Mesothelial cell of epicardium (in vitro differentiated cells): ENCODE measurements at regions not wholly inside any gene's neighbourhood (a gene's known extent, or its start where the extent isn't known, plus 50 kb on each side); places are given as distances from the start of the nearest gene placed in this dataset.
"Not testable (repeated sequence)": the region's sequence is repeated elsewhere in the genome, so short reads cannot be mapped to it uniquely, and the experiment has no call there.

ENCODE experiments used
- DNase-seq, 2 experiments: peaks; one replicate each; pipeline ENCODE4 v3.0.0; 2021; ENCODE audit warnings: low spot score in 2 of 2; ENCODE audit not compliant: unreplicated experiment in 2 of 2
- H3K27ac Mint-ChIP-seq: 2 replicates; pipeline ENCODE4 v1.8.0; 2021; ENCODE audit warnings: mixed read lengths
- H3K27me3 Mint-ChIP-seq: 2 replicates; pipeline ENCODE4 v1.8.0; 2021; ENCODE audit warnings: low read depth, mixed read lengths
- H3K36me3 Mint-ChIP-seq: 2 replicates; pipeline ENCODE4 v1.8.0; 2021; ENCODE audit warnings: mixed read lengths
- H3K4me1 Mint-ChIP-seq: 2 replicates; pipeline ENCODE4 v1.8.0; 2021; ENCODE audit warnings: mixed read lengths
- H3K4me3 Mint-ChIP-seq: 2 replicates; pipeline ENCODE4 v1.8.0; 2021; ENCODE audit warnings: mild to moderate bottlenecking, moderate library complexity, mixed read lengths
- H3K9me3 Mint-ChIP-seq: 2 replicates; pipeline ENCODE4 v1.8.0; 2021; ENCODE audit warnings: mixed read lengths
- TF ChIP-seq, protein P1 (sequence below): fragments of 200-600 bp; sonication (generic); IDR thresholded peaks from one replicate; pipeline ENCODE4 v1.5.0; 2021; ENCODE audit warnings: antibody characterized with exemption; ENCODE audit not compliant: unreplicated experiment

- H3K4me1 Mint-ChIP-seq, H3K27me3 Mint-ChIP-seq, H3K9me3 Mint-ChIP-seq: not testable (repeated sequence)
Measured at GRCh38 chr17:64790690-64791089, 128.6 kb upstream of the SMURF2 start.

DNA sequence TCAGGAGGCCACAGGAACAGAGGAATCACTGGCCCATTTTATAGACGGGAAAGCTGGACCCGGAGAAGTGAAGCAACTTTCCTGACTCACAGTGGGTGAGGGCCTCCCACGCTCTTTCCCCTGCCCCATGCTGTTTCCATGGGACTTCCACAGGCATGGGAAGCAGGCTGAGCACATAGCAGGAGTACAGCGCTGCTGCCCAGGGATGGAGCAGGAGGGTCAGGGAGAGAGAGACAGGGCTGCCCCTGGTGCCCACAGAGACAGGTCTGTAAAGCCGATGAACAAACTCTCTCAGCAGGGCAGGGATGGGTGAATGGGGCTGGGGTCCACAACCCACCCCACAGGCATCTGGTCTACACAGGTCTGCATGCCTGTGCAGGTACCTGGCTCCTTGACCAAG is 128.1 kb upstream of the SMURF2 start:
- not testable (repeated sequence) for DNase-seq, H3K36me3 Mint-ChIP-seq, H3K27ac Mint-ChIP-seq, H3K4me1 Mint-ChIP-seq, H3K4me3 Mint-ChIP-seq, H3K27me3 Mint-ChIP-seq, H3K9me3 Mint-ChIP-seq

More at GRCh38 chr17:64790690-64791089, 128.6 kb upstream of the SMURF2 start:
- H3K36me3 Mint-ChIP-seq, DNase-seq, H3K4me3 Mint-ChIP-seq, H3K27ac Mint-ChIP-seq: not testable (repeated sequence)

DNA sequence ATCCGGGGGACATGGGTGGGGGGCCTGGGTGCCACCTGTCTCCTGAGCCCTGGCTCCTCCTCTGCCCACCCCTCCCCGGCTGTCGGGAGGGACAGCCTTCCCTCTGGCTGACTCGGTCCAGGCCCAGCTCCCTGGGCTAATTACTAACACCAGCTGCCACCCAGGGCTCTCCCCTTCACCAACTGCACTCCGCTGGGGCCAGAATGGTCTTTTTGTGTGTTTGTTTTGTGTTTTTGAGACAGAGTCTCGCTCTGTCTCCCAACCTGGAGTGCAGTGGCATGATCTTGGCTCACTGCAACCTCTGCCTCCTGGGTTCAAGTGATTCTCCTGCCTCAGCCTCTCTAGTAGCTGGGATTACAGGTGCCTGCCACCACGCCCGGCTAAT is 126.9 kb upstream of the SMURF2 start:
- H3K4me1 Mint-ChIP-seq, H3K27me3 Mint-ChIP-seq, H3K4me3 Mint-ChIP-seq, H3K9me3 Mint-ChIP-seq, H3K27ac Mint-ChIP-seq, DNase-seq: not testable (repeated sequence)
- peaks cover 12% of the 10 kb centered on the region for H3K36me3 Mint-ChIP-seq

- no peak overlapping the region for H3K27ac Mint-ChIP-seq
Measured at GRCh38 chr17:64788286-64789060, 126.4 kb upstream of the SMURF2 start.

GRCh38 chr17:64787921-64788271 is 125.8 kb upstream of the SMURF2 start:
- Mint-ChIP-seq H3K36me3 (peaks cover 12% of the 10 kb centered on the region), H3K27ac (no peak overlapping the region)

More at GRCh38 chr17:64788286-64789060, 126.4 kb upstream of the SMURF2 start:
- Mint-ChIP-seq H3K4me1 (no peaks in the 10 kb centered on the region), H3K4me3 (no peak overlapping the region), H3K9me3 (no peaks in the 10 kb centered on the region), H3K27me3 (no peaks in the 10 kb centered on the region), H3K36me3 (peaks cover 12% of the 10 kb centered on the region)
- TF ChIP-seq, protein P1, sequence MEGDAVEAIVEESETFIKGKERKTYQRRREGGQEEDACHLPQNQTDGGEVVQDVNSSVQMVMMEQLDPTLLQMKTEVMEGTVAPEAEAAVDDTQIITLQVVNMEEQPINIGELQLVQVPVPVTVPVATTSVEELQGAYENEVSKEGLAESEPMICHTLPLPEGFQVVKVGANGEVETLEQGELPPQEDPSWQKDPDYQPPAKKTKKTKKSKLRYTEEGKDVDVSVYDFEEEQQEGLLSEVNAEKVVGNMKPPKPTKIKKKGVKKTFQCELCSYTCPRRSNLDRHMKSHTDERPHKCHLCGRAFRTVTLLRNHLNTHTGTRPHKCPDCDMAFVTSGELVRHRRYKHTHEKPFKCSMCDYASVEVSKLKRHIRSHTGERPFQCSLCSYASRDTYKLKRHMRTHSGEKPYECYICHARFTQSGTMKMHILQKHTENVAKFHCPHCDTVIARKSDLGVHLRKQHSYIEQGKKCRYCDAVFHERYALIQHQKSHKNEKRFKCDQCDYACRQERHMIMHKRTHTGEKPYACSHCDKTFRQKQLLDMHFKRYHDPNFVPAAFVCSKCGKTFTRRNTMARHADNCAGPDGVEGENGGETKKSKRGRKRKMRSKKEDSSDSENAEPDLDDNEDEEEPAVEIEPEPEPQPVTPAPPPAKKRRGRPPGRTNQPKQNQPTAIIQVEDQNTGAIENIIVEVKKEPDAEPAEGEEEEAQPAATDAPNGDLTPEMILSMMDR, result no peak
- DNase-seq, result no peak

GRCh38 chr17:64787255-64787920 is 125.3 kb upstream of the SMURF2 start:
- H3K4me3 Mint-ChIP-seq, result no peak overlapping the region
- H3K27ac Mint-ChIP-seq, result no peak overlapping the region
- peaks cover 13% of the 10 kb centered on the region for H3K36me3 Mint-ChIP-seq
- peaks cover under 1% of the 10 kb centered on the region for H3K4me1 Mint-ChIP-seq
- TF ChIP-seq, protein P1, result no peak
- peaks cover 1% of the 10 kb centered on the region for H3K27me3 Mint-ChIP-seq
- no peak for DNase-seq
- no peaks in the 10 kb centered on the region for H3K9me3 Mint-ChIP-seq

More at GRCh38 chr17:64787921-64788271, 125.8 kb upstream of the SMURF2 start:
- no peaks in the 10 kb centered on the region for H3K9me3 Mint-ChIP-seq
- TF ChIP-seq, protein P1, result no peak
- no peak overlapping the region for H3K4me3 Mint-ChIP-seq
- no peak for DNase-seq
- no peaks in the 10 kb centered on the region for H3K27me3 Mint-ChIP-seq
- H3K4me1 Mint-ChIP-seq, result no peaks in the 10 kb centered on the region

DNA sequence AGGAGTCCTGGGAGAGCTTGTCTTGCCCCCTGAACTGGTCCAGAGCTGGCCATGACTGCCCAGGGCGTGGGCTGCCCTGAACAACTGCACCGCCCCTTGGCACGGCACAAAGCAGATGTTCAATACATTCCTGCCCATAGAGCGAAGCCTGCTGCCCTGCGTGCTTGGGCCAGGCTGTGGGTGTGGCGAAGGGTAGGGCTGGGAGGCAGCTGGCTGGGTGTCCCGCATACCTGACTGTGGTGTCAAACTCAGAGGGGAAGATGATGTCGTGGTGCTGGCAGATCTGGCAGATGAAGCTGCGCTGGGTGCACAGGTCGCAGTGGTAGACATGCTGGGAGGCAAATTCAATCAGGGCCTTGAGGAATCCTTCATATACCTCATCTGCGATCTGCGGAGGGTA is 124.2 kb upstream of the SMURF2 start:
- H3K27ac Mint-ChIP-seq, result no peak overlapping the region
- H3K4me1 Mint-ChIP-seq, result peaks cover 8% of the 10 kb centered on the region
- peaks cover 12% of the 10 kb centered on the region for H3K36me3 Mint-ChIP-seq
- no peak overlapping the region for H3K4me3 Mint-ChIP-seq
- H3K27me3 Mint-ChIP-seq, result peaks cover 12% of the 10 kb centered on the region
- DNase-seq, result no peak
- no peaks in the 10 kb centered on the region for H3K9me3 Mint-ChIP-seq
- TF ChIP-seq, protein P1, result no peak
